ENCODE measurements at regions not wholly inside any gene's neighbourhood (a gene's known extent, or its start where the extent isn't known, plus 50 kb on each side); places are given as distances from the start of the nearest gene placed in this dataset.

DNA sequence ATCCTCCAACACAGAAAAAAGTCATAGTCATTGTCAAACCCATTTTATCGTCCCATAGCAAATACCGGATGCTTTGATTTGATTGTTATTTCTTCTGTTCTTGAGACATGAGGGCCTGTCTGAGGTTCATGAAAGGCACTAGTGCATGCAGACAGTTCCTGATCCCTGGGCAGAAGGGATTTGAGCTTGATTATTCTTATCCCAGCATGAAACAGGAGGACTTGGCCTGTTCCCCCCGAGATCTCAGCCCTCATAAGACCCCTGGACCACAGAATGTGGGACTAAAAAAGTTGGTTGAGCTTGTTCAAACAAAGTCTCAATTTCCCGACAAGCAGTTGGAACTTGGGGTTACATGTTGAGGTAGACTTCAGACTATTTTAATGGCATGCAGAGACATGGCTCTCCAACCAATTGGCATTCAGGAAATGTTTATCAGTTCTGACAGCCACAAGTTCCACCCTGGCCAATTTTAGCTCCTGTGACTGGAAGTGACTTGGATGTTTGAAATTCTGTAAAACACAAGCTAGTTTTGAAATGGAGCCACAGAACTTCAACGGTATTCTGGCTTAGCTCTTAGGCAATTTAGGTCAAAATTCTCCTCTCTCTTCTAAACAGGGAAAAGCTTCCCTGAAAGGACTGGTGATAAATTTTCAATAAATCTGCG is 366.9 kb upstream of the SLC14A2 start:
- TF ChIP-seq, protein P1, sequence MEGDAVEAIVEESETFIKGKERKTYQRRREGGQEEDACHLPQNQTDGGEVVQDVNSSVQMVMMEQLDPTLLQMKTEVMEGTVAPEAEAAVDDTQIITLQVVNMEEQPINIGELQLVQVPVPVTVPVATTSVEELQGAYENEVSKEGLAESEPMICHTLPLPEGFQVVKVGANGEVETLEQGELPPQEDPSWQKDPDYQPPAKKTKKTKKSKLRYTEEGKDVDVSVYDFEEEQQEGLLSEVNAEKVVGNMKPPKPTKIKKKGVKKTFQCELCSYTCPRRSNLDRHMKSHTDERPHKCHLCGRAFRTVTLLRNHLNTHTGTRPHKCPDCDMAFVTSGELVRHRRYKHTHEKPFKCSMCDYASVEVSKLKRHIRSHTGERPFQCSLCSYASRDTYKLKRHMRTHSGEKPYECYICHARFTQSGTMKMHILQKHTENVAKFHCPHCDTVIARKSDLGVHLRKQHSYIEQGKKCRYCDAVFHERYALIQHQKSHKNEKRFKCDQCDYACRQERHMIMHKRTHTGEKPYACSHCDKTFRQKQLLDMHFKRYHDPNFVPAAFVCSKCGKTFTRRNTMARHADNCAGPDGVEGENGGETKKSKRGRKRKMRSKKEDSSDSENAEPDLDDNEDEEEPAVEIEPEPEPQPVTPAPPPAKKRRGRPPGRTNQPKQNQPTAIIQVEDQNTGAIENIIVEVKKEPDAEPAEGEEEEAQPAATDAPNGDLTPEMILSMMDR (conservative IDR thresholded peaks at IDR 0.05; ENCODE audit: low read length): no peak
- no peak for TF ChIP-seq EZH2phosphoT487 (IDR thresholded peaks at IDR 0.05; ENCODE audit: borderline replicate concordance, low read depth, low read length)
